ENCODE measurements at regions not wholly inside any gene's neighbourhood (a gene's known extent, or its start where the extent isn't known, plus 50 kb on each side); places are given as distances from the start of the nearest gene placed in this dataset.
"Not testable (repeated sequence)": the region's sequence is repeated elsewhere in the genome, so short reads cannot be mapped to it uniquely, and the experiment has no call there.

GRCh38 chr12:127822809-127823411 lies 444.1 kb upstream of the TMEM132C start:
- peak; percentile 82 for DNase-seq

GRCh38 chr12:127823801-127824200 lies 443.2 kb upstream of the TMEM132C start:
- DNase-seq: no peak

GRCh38 chr12:127829281-127830064 lies 437.5 kb upstream of the TMEM132C start:
- DNase-seq: no peak

- DNase-seq: no peak
These were observed 436.9 kb upstream of the TMEM132C start for GRCh38 chr12:127830065-127830460.

- no peak for DNase-seq
These were observed 436.2 kb upstream of the TMEM132C start for GRCh38 chr12:127830730-127831129.

GRCh38 chr12:127832172-127832571 lies 434.8 kb upstream of the TMEM132C start:
- no peak for DNase-seq

- not testable (repeated sequence) for DNase-seq
These were observed 430.2 kb upstream of the TMEM132C start for GRCh38 chr12:127836802-127837201.

- no peak for DNase-seq
These were observed 409.3 kb upstream of the TMEM132C start for GRCh38 chr12:127857661-127858060.

GRCh38 chr12:127860536-127860935 lies 406.4 kb upstream of the TMEM132C start:
- peak; percentile 29 for DNase-seq

GRCh38 chr12:127861406-127861805 lies 405.6 kb upstream of the TMEM132C start:
- DNase-seq: peak; percentile 35

- no peak for DNase-seq
These were observed 393.7 kb upstream of the TMEM132C start for GRCh38 chr12:127873306-127873705.

- no peak for DNase-seq
These were observed 385.4 kb upstream of the TMEM132C start for GRCh38 chr12:127881371-127882140.

GRCh38 chr12:127883013-127883412 lies 384.0 kb upstream of the TMEM132C start:
- DNase-seq: no peak

- peak; percentile 48 for DNase-seq
These were observed 380.8 kb upstream of the TMEM132C start for GRCh38 chr12:127885954-127886750.

- DNase-seq: peak; percentile 41
These were observed 380.1 kb upstream of the TMEM132C start for GRCh38 chr12:127886827-127887226.

- DNase-seq: peak; percentile 68
These were observed 377.8 kb upstream of the TMEM132C start for GRCh38 chr12:127888943-127889719.

GRCh38 chr12:127893895-127894609 lies 372.9 kb upstream of the TMEM132C start:
- no peak for DNase-seq

- DNase-seq: no peak
These were observed 370.3 kb upstream of the TMEM132C start for GRCh38 chr12:127896661-127897060.

GRCh38 chr12:127898616-127899015 lies 368.4 kb upstream of the TMEM132C start:
- no peak for DNase-seq

GRCh38 chr12:127899971-127900370 lies 367.0 kb upstream of the TMEM132C start:
- DNase-seq: no peak

GRCh38 chr12:127900386-127900785 lies 366.6 kb upstream of the TMEM132C start:
- DNase-seq: no peak
